GM12891 (cell line): ENCODE measurements at regions not wholly inside any gene's neighbourhood (a gene's known extent, or its start where the extent isn't known, plus 50 kb on each side); places are given as distances from the start of the nearest gene placed in this dataset.

ENCODE experiments used
- POLR2A ChIP-seq: IDR thresholded peaks from 2 replicates; pipeline ENCODE4 v1.6.1; 2011; ENCODE audit warnings: low read depth, low read length, control low read depth
- POLR2AphosphoS5 ChIP-seq: IDR thresholded peaks from 2 replicates; pipeline ENCODE4 v1.6.1; 2011; ENCODE audit warnings: low read depth, low read length, control low read depth
- SPI1 ChIP-seq: IDR thresholded peaks from 2 replicates; pipeline ENCODE4 v1.6.1; 2011; ENCODE audit warnings: low read depth, low read length, control low read depth
- TAF1 ChIP-seq: IDR thresholded peaks from 2 replicates; pipeline ENCODE4 v1.6.1; 2011; ENCODE audit warnings: low read depth, low read length, control low read depth

DNA sequence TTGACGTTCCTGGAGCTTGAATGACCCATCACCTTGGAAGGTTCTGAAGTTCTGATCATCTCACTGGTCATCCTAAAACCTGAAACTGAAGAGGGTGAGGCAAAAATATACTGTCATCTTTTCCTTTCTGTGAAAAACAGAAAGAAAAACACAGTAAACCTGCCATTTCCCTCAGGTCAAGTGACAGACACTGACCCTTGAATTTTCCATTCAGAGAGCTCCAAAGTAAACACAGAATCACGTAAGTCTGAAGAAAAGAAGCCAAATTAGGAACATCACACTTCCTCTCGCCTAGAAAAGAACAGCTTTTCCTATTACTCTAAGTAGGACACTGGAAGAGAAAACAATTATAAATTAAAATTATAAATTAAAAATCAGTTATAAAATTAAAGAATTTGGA, 78.7 kb upstream of the TGFBR2 start:
- TF ChIP-seq POLR2A (no peak), POLR2AphosphoS5 (no peak), SPI1 (no peak), TAF1 (no peak)
